ENCODE measurements at regions not wholly inside any gene's neighbourhood (a gene's known extent, or its start where the extent isn't known, plus 50 kb on each side); places are given as distances from the start of the nearest gene placed in this dataset.

DNA sequence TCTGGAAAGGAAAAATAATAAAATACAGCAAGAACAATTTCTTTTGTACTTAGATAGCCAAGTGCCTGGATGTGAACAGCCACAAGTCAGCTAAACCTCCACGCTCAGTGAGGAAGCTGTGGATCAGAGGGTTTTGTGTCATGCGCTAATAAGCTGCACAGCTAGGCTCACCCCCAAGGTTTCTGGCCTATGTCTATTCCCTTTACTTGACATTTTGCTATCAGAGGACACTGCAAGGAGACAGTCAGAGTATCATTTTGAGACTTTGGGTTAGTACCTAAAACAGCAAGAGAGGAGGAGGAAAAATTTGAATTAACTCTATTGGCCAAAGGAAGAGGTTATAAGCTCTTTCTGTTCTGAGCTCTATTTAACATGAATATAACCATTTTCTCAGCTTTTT is 139.3 kb downstream of the KCNJ2 start:
- Histone ChIP-seq H3K4me3 (ENCODE audit: control insufficient read depth in 2 of 3, extremely low read depth in 1 of 3, insufficient read depth in 2 of 3, low read depth in 1 of 3, low read length in 3 of 3) (no peak overlapping the region), H3K36me3 (ENCODE audit: control insufficient read depth in 2 of 2, extremely low read depth in 1 of 2, insufficient read depth in 2 of 2, low read length in 2 of 2) (no peaks in the 10 kb centered on the region), H3K9me3 (ENCODE audit: control insufficient read depth, low read depth, low read length) (no peaks in the 10 kb centered on the region), H2AFZ (ENCODE audit: control insufficient read depth, low read length) (no peak overlapping the region), H4K20me1 (ENCODE audit: control insufficient read depth, extremely low read depth, insufficient read depth, low read length) (no peaks in the 10 kb centered on the region), H3K27ac (ENCODE audit: control insufficient read depth, insufficient read depth, low read length) (no peak overlapping the region), H3K4me2 (ENCODE audit: control insufficient read depth, extremely low read depth, insufficient read depth, low read depth, low read length) (no peak overlapping the region), H3K79me2 (ENCODE audit: control insufficient read depth, insufficient read depth, low read length) (no peaks in the 10 kb centered on the region), H3K4me1 (ENCODE audit: control insufficient read depth, extremely low read depth, insufficient read depth, low read length) (no peaks in the 10 kb centered on the region), H3K27me3 (ENCODE audit: control insufficient read depth, extremely low read depth, insufficient read depth, low read length) (no peaks in the 10 kb centered on the region), H3K9ac (ENCODE audit: control insufficient read depth, extremely low read depth, insufficient read depth, low read length) (no peak overlapping the region), H3K9me1 (ENCODE audit: control insufficient read depth, extremely low read depth, insufficient read depth, low read length) (no peaks in the 10 kb centered on the region)
- TF ChIP-seq EZH2 (IDR thresholded peaks at IDR 0.05; ENCODE audit: low read length): no peak
- TF ChIP-seq, protein P1, sequence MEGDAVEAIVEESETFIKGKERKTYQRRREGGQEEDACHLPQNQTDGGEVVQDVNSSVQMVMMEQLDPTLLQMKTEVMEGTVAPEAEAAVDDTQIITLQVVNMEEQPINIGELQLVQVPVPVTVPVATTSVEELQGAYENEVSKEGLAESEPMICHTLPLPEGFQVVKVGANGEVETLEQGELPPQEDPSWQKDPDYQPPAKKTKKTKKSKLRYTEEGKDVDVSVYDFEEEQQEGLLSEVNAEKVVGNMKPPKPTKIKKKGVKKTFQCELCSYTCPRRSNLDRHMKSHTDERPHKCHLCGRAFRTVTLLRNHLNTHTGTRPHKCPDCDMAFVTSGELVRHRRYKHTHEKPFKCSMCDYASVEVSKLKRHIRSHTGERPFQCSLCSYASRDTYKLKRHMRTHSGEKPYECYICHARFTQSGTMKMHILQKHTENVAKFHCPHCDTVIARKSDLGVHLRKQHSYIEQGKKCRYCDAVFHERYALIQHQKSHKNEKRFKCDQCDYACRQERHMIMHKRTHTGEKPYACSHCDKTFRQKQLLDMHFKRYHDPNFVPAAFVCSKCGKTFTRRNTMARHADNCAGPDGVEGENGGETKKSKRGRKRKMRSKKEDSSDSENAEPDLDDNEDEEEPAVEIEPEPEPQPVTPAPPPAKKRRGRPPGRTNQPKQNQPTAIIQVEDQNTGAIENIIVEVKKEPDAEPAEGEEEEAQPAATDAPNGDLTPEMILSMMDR (optimal IDR thresholded peaks at IDR 0.05 in 1 of 3, IDR thresholded peaks at IDR 0.05 in 1 of 3, conservative IDR thresholded peaks at IDR 0.05 in 1 of 3; ENCODE audit: extremely low read depth in 1 of 3, insufficient read depth in 2 of 3, low read length in 3 of 3): no peak
- FAIRE-seq (no peak), DNase-seq (ENCODE audit: low read depth, low spot score) (no peak)
- dilution Hi-C loops (cut with MboI; ENCODE audit: extremely low pct_ligation_motif_present, low sequenced_read_pairs): no loop called here

DNA sequence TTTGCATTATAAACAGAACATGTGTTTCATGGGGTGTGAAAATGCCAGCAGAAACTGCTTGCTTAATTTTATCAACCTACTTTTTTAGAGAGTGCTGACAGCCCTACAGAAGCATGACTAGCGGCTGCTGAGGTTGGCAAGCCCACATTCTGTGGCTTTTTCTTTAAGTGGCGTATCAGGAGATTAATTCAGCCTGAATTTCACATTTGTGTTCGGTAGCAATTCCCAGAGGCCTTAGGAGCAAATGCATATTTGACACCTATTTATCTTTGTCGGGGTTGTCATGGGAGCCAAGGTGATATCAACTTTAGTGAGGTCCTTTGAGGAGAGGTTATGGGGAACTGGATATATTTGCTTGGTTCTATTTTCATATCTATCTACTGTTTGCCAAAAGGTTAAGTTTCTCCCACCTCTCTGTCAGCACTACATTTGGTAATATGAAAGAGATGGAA is 140.9 kb downstream of the KCNJ2 start:
- Histone ChIP-seq H3K9ac (ENCODE audit: control insufficient read depth, extremely low read depth, insufficient read depth, low read length) (no peak overlapping the region), H3K9me3 (ENCODE audit: control insufficient read depth, low read depth, low read length) (no peaks in the 10 kb centered on the region), H3K36me3 (ENCODE audit: control insufficient read depth in 2 of 2, extremely low read depth in 1 of 2, insufficient read depth in 2 of 2, low read length in 2 of 2) (no peaks in the 10 kb centered on the region), H3K27ac (ENCODE audit: control insufficient read depth, insufficient read depth, low read length) (no peak overlapping the region), H3K4me1 (ENCODE audit: control insufficient read depth, extremely low read depth, insufficient read depth, low read length) (no peaks in the 10 kb centered on the region), H4K20me1 (ENCODE audit: control insufficient read depth, extremely low read depth, insufficient read depth, low read length) (no peaks in the 10 kb centered on the region), H2AFZ (ENCODE audit: control insufficient read depth, low read length) (no peak overlapping the region), H3K4me3 (ENCODE audit: control insufficient read depth in 2 of 3, extremely low read depth in 1 of 3, insufficient read depth in 2 of 3, low read depth in 1 of 3, low read length in 3 of 3) (no peak overlapping the region), H3K79me2 (ENCODE audit: control insufficient read depth, insufficient read depth, low read length) (no peaks in the 10 kb centered on the region), H3K27me3 (ENCODE audit: control insufficient read depth, extremely low read depth, insufficient read depth, low read length) (no peaks in the 10 kb centered on the region), H3K9me1 (ENCODE audit: control insufficient read depth, extremely low read depth, insufficient read depth, low read length) (no peaks in the 10 kb centered on the region), H3K4me2 (ENCODE audit: control insufficient read depth, extremely low read depth, insufficient read depth, low read depth, low read length) (no peak overlapping the region)
- dilution Hi-C loops (cut with MboI; ENCODE audit: extremely low pct_ligation_motif_present, low sequenced_read_pairs): no loop called here
- no peak for TF ChIP-seq EZH2 (IDR thresholded peaks at IDR 0.05; ENCODE audit: low read length)
- TF ChIP-seq, protein P1 (optimal IDR thresholded peaks at IDR 0.05 in 1 of 3, IDR thresholded peaks at IDR 0.05 in 1 of 3, conservative IDR thresholded peaks at IDR 0.05 in 1 of 3; ENCODE audit: extremely low read depth in 1 of 3, insufficient read depth in 2 of 3, low read length in 3 of 3): no peak
- FAIRE-seq: no peak
- no peak for DNase-seq (ENCODE audit: low read depth, low spot score)

Measured in keratinocyte (primary cell).